ENCODE measurements at regions not wholly inside any gene's neighbourhood (a gene's known extent, or its start where the extent isn't known, plus 50 kb on each side); places are given as distances from the start of the nearest gene placed in this dataset.

DNA sequence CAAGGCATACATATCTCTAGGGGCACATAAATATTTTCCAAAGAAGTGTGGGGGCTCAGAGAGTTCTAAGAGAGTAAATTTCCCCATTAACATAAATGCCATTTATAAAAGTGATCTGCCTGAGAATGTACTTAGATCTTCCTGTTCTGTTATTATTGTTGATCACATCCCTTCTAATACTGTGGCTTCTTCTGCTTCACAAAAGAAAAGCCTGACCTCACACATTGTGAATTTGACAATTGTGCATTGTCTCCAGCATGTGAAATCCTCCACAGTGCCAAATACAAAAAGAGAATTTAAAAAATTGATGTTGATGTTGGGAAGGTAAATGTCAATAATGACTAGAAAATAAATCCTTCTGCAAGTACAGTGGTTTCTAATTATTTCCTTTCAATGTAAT lies 330.5 kb upstream of the LRIG3 start:
- H3K4me3 ChIP-seq (replicated peaks in 1 of 4; ENCODE audit: control extremely low read depth in 1 of 4, insufficient read depth in 1 of 4, low read depth in 3 of 4, low read length in 4 of 4) = no peak overlapping the region
- H3K27ac ChIP-seq (ENCODE audit: insufficient read depth, low read length) = no peak overlapping the region
- H3K4me1 ChIP-seq (ENCODE audit: control insufficient read depth, extremely low read depth, insufficient read depth, low read length) = no peaks in the 10 kb centered on the region
- H3K27me3 ChIP-seq (ENCODE audit: control insufficient read depth, insufficient read depth, low read length) = no peaks in the 10 kb centered on the region
- H4K20me1 ChIP-seq (ENCODE audit: control insufficient read depth, extremely low read depth, insufficient read depth, low read length) = no peaks in the 10 kb centered on the region
- H3K9ac ChIP-seq (ENCODE audit: insufficient read depth, low read length) = no peak overlapping the region
- H3K9me3 ChIP-seq (ENCODE audit: control insufficient read depth, insufficient read depth, low read depth, low read length) = no peaks in the 10 kb centered on the region
- no peak overlapping the region for H2AFZ ChIP-seq (ENCODE audit: low read length)
- TF ChIP-seq CTCF (conservative IDR thresholded peaks at IDR 0.05 in 1 of 2, IDR thresholded peaks at IDR 0.05 in 1 of 2; ENCODE audit: low read depth in 1 of 2, low read length in 2 of 2) (no peak), EZH2 (IDR thresholded peaks at IDR 0.05; ENCODE audit: low read length, missing control alignments) (no peak)
- no peak overlapping the region for H3K4me2 ChIP-seq (ENCODE audit: extremely low read depth, insufficient read depth, low read length)
- DNase-seq (ENCODE audit: low read depth in 2 of 2) = no peak
- H3K36me3 ChIP-seq (ENCODE audit: control insufficient read depth, insufficient read depth, low read length) = no peaks in the 10 kb centered on the region
- no peaks in the 10 kb centered on the region for H3K79me2 ChIP-seq (ENCODE audit: control insufficient read depth, insufficient read depth, low read length)

GRCh38 chr12:59240048-59240447 lies 319.7 kb upstream of the LRIG3 start:
- Histone ChIP-seq H3K36me3 (ENCODE audit: control insufficient read depth, insufficient read depth, low read length) (no peaks in the 10 kb centered on the region), H3K4me3 (replicated peaks in 1 of 4; ENCODE audit: control extremely low read depth in 1 of 4, insufficient read depth in 1 of 4, low read depth in 3 of 4, low read length in 4 of 4) (no peak overlapping the region), H3K4me2 (ENCODE audit: extremely low read depth, insufficient read depth, low read length) (no peak overlapping the region), H3K4me1 (ENCODE audit: control insufficient read depth, extremely low read depth, insufficient read depth, low read length) (no peaks in the 10 kb centered on the region), H3K9me3 (ENCODE audit: control insufficient read depth, insufficient read depth, low read depth, low read length) (no peaks in the 10 kb centered on the region), H3K27ac (ENCODE audit: insufficient read depth, low read length) (no peak overlapping the region), H3K9ac (ENCODE audit: insufficient read depth, low read length) (no peak overlapping the region), H3K79me2 (ENCODE audit: control insufficient read depth, insufficient read depth, low read length) (no peaks in the 10 kb centered on the region), H4K20me1 (ENCODE audit: control insufficient read depth, extremely low read depth, insufficient read depth, low read length) (no peaks in the 10 kb centered on the region), H2AFZ (ENCODE audit: low read length) (no peak overlapping the region), H3K27me3 (ENCODE audit: control insufficient read depth, insufficient read depth, low read length) (no peaks in the 10 kb centered on the region)
- DNase-seq (ENCODE audit: low read depth in 2 of 2) = no peak
- no peak for TF ChIP-seq EZH2 (IDR thresholded peaks at IDR 0.05; ENCODE audit: low read length, missing control alignments)

DNA sequence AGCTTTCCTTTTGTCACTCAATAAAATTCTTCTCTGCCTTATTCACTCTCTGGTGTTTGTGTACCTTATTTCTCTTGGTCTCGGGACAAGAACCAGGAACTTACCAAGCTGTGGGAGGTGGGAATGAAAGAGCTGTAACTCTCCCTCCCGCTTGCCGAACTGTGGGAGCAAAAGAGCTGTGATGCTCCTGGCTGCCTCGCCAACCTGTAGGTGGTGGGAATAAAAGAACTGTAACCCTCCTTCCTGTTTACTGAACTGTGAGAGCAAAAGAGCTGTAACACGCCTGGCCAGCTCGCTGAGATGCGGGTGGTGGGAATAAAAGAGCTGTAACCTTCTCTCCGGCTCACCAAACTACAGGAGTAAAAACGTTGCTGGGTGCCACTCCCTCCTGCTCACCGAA lies 314.1 kb upstream of the LRIG3 start:
- no peak overlapping the region for H3K4me2 ChIP-seq (ENCODE audit: extremely low read depth, insufficient read depth, low read length)
- no peaks in the 10 kb centered on the region for H3K36me3 ChIP-seq (ENCODE audit: control insufficient read depth, insufficient read depth, low read length)
- no peaks in the 10 kb centered on the region for H4K20me1 ChIP-seq (ENCODE audit: control insufficient read depth, extremely low read depth, insufficient read depth, low read length)
- no peaks in the 10 kb centered on the region for H3K27me3 ChIP-seq (ENCODE audit: control insufficient read depth, insufficient read depth, low read length)
- H3K9me3 ChIP-seq (ENCODE audit: control insufficient read depth, insufficient read depth, low read depth, low read length) = no peaks in the 10 kb centered on the region
- DNase-seq (ENCODE audit: low read depth in 2 of 2) = no peak
- H3K79me2 ChIP-seq (ENCODE audit: control insufficient read depth, insufficient read depth, low read length) = no peaks in the 10 kb centered on the region
- no peak overlapping the region for H3K27ac ChIP-seq (ENCODE audit: insufficient read depth, low read length)
- H3K4me3 ChIP-seq (replicated peaks in 1 of 4; ENCODE audit: control extremely low read depth in 1 of 4, insufficient read depth in 1 of 4, low read depth in 3 of 4, low read length in 4 of 4) = no peak overlapping the region
- H3K9ac ChIP-seq (ENCODE audit: insufficient read depth, low read length) = no peak overlapping the region
- H2AFZ ChIP-seq (ENCODE audit: low read length) = no peak overlapping the region
- TF ChIP-seq EZH2 (IDR thresholded peaks at IDR 0.05; ENCODE audit: low read length, missing control alignments) (no peak), CTCF (conservative IDR thresholded peaks at IDR 0.05 in 1 of 2, IDR thresholded peaks at IDR 0.05 in 1 of 2; ENCODE audit: low read depth in 1 of 2, low read length in 2 of 2) (no peak)
- no peaks in the 10 kb centered on the region for H3K4me1 ChIP-seq (ENCODE audit: control insufficient read depth, extremely low read depth, insufficient read depth, low read length)
